ENCODE measurements at regions not wholly inside any gene's neighbourhood (a gene's known extent, or its start where the extent isn't known, plus 50 kb on each side); places are given as distances from the start of the nearest gene placed in this dataset.

GRCh38 chr17:69814031-69814430 lies 261.0 kb upstream of the KCNJ16 start:
- H3K36me3 ChIP-seq = no peaks in the 10 kb centered on the region
- peaks cover 0 to 6% (median 0%) of the 10 kb centered on the region in 8 donors for H3K9me3 ChIP-seq
- no peak overlapping the region for H3K4me3 ChIP-seq
- no peak for DNase-seq
- intact Hi-C loops (cut with DNase I; ENCODE audit: low total_unique reads) = no loop called here
- no peak overlapping the region for H3K27ac ChIP-seq
- H3K27me3 ChIP-seq (replicated peaks in 1 of 7) = no peaks in the 10 kb centered on the region
- TF ChIP-seq POLR2AphosphoS5 (IDR thresholded peaks at IDR 0.05) (no peak), CTCF (IDR thresholded peaks at IDR 0.05 in 8 of 11, conservative IDR thresholded peaks at IDR 0.05 in 3 of 11) (no peak), POLR2A (IDR thresholded peaks at IDR 0.05) (no peak)
- H3K4me1 ChIP-seq = no peaks in the 10 kb centered on the region
- 71 to 95% (median 81%) methylated on average over 2 of the region's 2 CpGs for WGBS, 5 donors

- Histone ChIP-seq H3K9me3 (peaks cover 0 to 6% (median 0%) of the 10 kb centered on the region in 8 donors), H3K4me1 (no peaks in the 10 kb centered on the region), H3K27ac (no peak overlapping the region), H3K4me3 (no peak overlapping the region), H3K36me3 (no peaks in the 10 kb centered on the region), H3K27me3 (replicated peaks in 1 of 7) (no peaks in the 10 kb centered on the region)
- 84 to 95% (median 88%) methylated on average over 4 of the region's 4 CpGs for WGBS, 5 donors
- TF ChIP-seq POLR2AphosphoS5 (IDR thresholded peaks at IDR 0.05) = no peak
- DNase-seq = no peak
- intact Hi-C loops (cut with DNase I; ENCODE audit: low total_unique reads) = no loop called here
Observed at GRCh38 chr17:69815406-69815805, 259.6 kb upstream of the KCNJ16 start.

- H3K4me3 ChIP-seq = no peak overlapping the region
- H3K27ac ChIP-seq = no peak overlapping the region
- H3K36me3 ChIP-seq = no peaks in the 10 kb centered on the region
- peaks cover 0 to 19% (median 13%) of the 10 kb centered on the region in 8 donors for H3K9me3 ChIP-seq
- DNase-seq = no peak
- H3K27me3 ChIP-seq (replicated peaks in 1 of 7) = no peaks in the 10 kb centered on the region
- 76 to 88% (median 81%) methylated on average over 6 of the region's 6 CpGs for WGBS, 5 donors
- TF ChIP-seq CTCF (IDR thresholded peaks at IDR 0.05 in 8 of 11, conservative IDR thresholded peaks at IDR 0.05 in 3 of 11) (no peak), POLR2AphosphoS5 (IDR thresholded peaks at IDR 0.05) (no peak), POLR2A (IDR thresholded peaks at IDR 0.05) (no peak)
- H3K4me1 ChIP-seq = no peaks in the 10 kb centered on the region
- intact Hi-C loops (cut with DNase I; ENCODE audit: low total_unique reads) = no loop called here
Observed at GRCh38 chr17:69818467-69818866, 256.6 kb upstream of the KCNJ16 start.

GRCh38 chr17:69819316-69820087 lies 255.5 kb upstream of the KCNJ16 start:
- intact Hi-C loops (cut with DNase I; ENCODE audit: low total_unique reads) = no loop called here
- Histone ChIP-seq H3K27me3 (replicated peaks in 1 of 7) (no peaks in the 10 kb centered on the region), H3K9me3 (peaks cover 0 to 19% (median 13%) of the 10 kb centered on the region in 8 donors), H3K27ac (no peak overlapping the region), H3K4me1 (no peaks in the 10 kb centered on the region), H3K4me3 (no peak overlapping the region), H3K36me3 (no peaks in the 10 kb centered on the region)
- TF ChIP-seq POLR2A (IDR thresholded peaks at IDR 0.05) (no peak), POLR2AphosphoS5 (IDR thresholded peaks at IDR 0.05) (no peak), CTCF (IDR thresholded peaks at IDR 0.05 in 8 of 11, conservative IDR thresholded peaks at IDR 0.05 in 3 of 11) (no peak)
- WGBS, 5 donors = 63 to 79% (median 77%) methylated on average over 5 of the region's 5 CpGs
- no peak for DNase-seq
